HEK293T (cell line): ENCODE measurements at regions not wholly inside any gene's neighbourhood (a gene's known extent, or its start where the extent isn't known, plus 50 kb on each side); places are given as distances from the start of the nearest gene placed in this dataset.

Experiments used
- CTCF ChIA-PET: fragments of 350-600 bp; formaldehyde crosslinking; extraction: SDS; loops from one replicate; lab custom pipeline; 2021; ENCODE audit warnings: antibody characterized with exemption, inconsistent platforms; lab: Yijun Ruan, JAX
- POLR2A ChIA-PET: fragments of 350-600 bp; formaldehyde crosslinking; extraction: SDS; loops from one replicate; lab custom pipeline; 2020; ENCODE audit warnings: antibody characterized with exemption, inconsistent platforms; lab: Yijun Ruan, JAX
- DNase-seq: peaks from one replicate; pipeline ENCODE4 v3.0.0; 2012; ENCODE audit warnings: mixed read lengths; ENCODE audit errors: extremely low spot score
- ARNT ChIP-seq: fragments of 450-650 bp; IDR thresholded peaks from 2 replicates; pipeline ENCODE4 v1.6.1; 2017; ENCODE audit warnings: mild to moderate bottlenecking
- BHLHE40 ChIP-seq: fragments of 450-650 bp; IDR thresholded peaks from 2 replicates; pipeline ENCODE4 v1.6.1; 2016; ENCODE audit warnings: mild to moderate bottlenecking, moderate library complexity, borderline replicate concordance
- CTBP1 ChIP-seq: fragments of 450-650 bp; IDR thresholded peaks from 2 replicates; pipeline ENCODE4 v1.6.1; 2016; ENCODE audit warnings: borderline replicate concordance
- ELF4 ChIP-seq: fragments of 450-650 bp; IDR thresholded peaks from 2 replicates; pipeline ENCODE4 v1.6.1; 2017; ENCODE audit warnings: antibody characterized with exemption
- FOXA1 ChIP-seq: fragments of 450-650 bp; IDR thresholded peaks from 2 replicates; pipeline ENCODE4 v1.6.1; 2016; ENCODE audit warnings: mild to moderate bottlenecking
- FOXK2 ChIP-seq: fragments of 450-650 bp; IDR thresholded peaks from 2 replicates; pipeline ENCODE4 v1.6.1; 2016; ENCODE audit warnings: mild to moderate bottlenecking
- FOXM1 ChIP-seq: fragments of 450-650 bp; IDR thresholded peaks from 2 replicates; pipeline ENCODE4 v1.6.1; 2017; ENCODE audit warnings: mild to moderate bottlenecking, borderline replicate concordance
- HDGF ChIP-seq: fragments of 450-650 bp; IDR thresholded peaks from 2 replicates; pipeline ENCODE4 v1.6.1; 2017; ENCODE audit warnings: antibody characterized with exemption, borderline replicate concordance
- L3MBTL2 ChIP-seq: fragments of 450-650 bp; conservative IDR thresholded peaks from 2 replicates; pipeline ENCODE4 v1.6.1; 2016; ENCODE audit warnings: mild to moderate bottlenecking
- LEF1 ChIP-seq: fragments of 450-650 bp; IDR thresholded peaks from 2 replicates; pipeline ENCODE4 v1.6.1; 2017; ENCODE audit warnings: mild to moderate bottlenecking, borderline replicate concordance
- NFRKB ChIP-seq: fragments of 450-650 bp; IDR thresholded peaks from 2 replicates; pipeline ENCODE4 v1.6.1; 2016; ENCODE audit warnings: mild to moderate bottlenecking, moderate library complexity
- SP1 ChIP-seq: fragments of 450-650 bp; IDR thresholded peaks from 2 replicates; pipeline ENCODE4 v1.6.1; 2017
- SUZ12 ChIP-seq: fragments of 450-650 bp; IDR thresholded peaks from 2 replicates; pipeline ENCODE4 v1.6.1; 2016; ENCODE audit warnings: mild to moderate bottlenecking
- TARDBP ChIP-seq: fragments of 450-650 bp; IDR thresholded peaks from 2 replicates; pipeline ENCODE4 v1.6.1; 2016
- ZNF384 ChIP-seq: fragments of 450-650 bp; IDR thresholded peaks from 2 replicates; pipeline ENCODE4 v1.6.1; 2016
- TF ChIP-seq, protein P1 (sequence below): fragments of 450-650 bp; IDR thresholded peaks from 2 replicates; pipeline ENCODE4 v1.6.1; 2016

GRCh38 chr14:87686746-87687145, 306.2 kb downstream of the GALC start:
- ChIA-PET CTCF (no interaction called here), POLR2A (no interaction called here)
- no peak for DNase-seq
- TF ChIP-seq SUZ12: no peak
- no peak for TF ChIP-seq HDGF
- TF ChIP-seq NFRKB: no peak
- TF ChIP-seq SP1: no peak
- no peak for TF ChIP-seq TARDBP
- TF ChIP-seq ZNF384: no peak
- no peak for TF ChIP-seq ARNT
- TF ChIP-seq CTBP1: no peak
- no peak for TF ChIP-seq FOXK2
- TF ChIP-seq L3MBTL2: no peak
- no peak for TF ChIP-seq LEF1
- no peak for TF ChIP-seq BHLHE40
- TF ChIP-seq, protein P1, sequence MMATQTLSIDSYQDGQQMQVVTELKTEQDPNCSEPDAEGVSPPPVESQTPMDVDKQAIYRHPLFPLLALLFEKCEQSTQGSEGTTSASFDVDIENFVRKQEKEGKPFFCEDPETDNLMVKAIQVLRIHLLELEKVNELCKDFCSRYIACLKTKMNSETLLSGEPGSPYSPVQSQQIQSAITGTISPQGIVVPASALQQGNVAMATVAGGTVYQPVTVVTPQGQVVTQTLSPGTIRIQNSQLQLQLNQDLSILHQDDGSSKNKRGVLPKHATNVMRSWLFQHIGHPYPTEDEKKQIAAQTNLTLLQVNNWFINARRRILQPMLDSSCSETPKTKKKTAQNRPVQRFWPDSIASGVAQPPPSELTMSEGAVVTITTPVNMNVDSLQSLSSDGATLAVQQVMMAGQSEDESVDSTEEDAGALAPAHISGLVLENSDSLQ: no peak
- no peak for TF ChIP-seq FOXA1
- TF ChIP-seq FOXM1: no peak
- no peak for TF ChIP-seq ELF4

GRCh38 chr14:87679866-87680265, 313.1 kb downstream of the GALC start:
- DNase-seq: no peak
- no peak for TF ChIP-seq L3MBTL2
- no peak for TF ChIP-seq SUZ12
- no peak for TF ChIP-seq FOXA1
- TF ChIP-seq BHLHE40: no peak
- TF ChIP-seq ZNF384: no peak
- TF ChIP-seq FOXK2: no peak
- no peak for TF ChIP-seq LEF1
- TF ChIP-seq SP1: no peak
- TF ChIP-seq ARNT: no peak
- no peak for TF ChIP-seq TARDBP
- TF ChIP-seq HDGF: no peak
- no peak for TF ChIP-seq ELF4
- no peak for TF ChIP-seq CTBP1
- no peak for TF ChIP-seq FOXM1
- no peak for TF ChIP-seq NFRKB
- TF ChIP-seq, protein P1: no peak
- ChIA-PET CTCF (no interaction called here), POLR2A (no interaction called here)

- CTCF ChIA-PET: no interaction called here
- no peak for DNase-seq
- POLR2A ChIA-PET: no interaction called here
- no peak for TF ChIP-seq NFRKB
- TF ChIP-seq TARDBP: no peak
- no peak for TF ChIP-seq SP1
- TF ChIP-seq L3MBTL2: no peak
- TF ChIP-seq HDGF: no peak
- no peak for TF ChIP-seq ARNT
Measured at GRCh38 chr14:87678624-87679023, 314.4 kb downstream of the GALC start.

DNA sequence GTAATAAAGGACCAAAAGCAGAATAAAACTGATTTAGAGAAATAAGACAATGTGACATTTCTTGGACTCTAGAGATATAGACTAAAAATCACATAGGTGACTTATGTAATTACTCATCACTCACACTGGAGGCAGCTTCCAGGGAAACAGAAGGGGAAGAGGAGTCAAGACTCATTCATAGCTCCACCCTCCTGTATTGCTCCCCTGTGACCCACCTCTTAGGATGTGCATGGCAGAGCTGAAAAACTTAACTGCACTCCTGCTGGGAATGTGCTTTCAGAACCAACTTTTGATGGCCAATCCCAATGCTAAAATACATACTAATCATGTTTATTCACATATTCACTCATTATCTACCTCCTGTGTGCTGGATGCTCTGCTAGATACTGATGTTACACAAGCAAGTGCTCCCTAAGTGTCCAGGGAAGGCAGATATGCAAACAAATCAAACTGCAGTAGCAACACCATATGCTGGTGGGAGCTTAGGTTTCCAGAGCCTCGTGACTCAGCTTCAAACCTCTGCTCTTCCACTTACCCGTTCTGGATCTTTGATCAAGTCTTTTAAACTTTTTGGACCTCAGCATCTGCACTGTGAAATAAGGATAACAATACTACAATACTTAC, 316.1 kb downstream of the GALC start:
- no peak for DNase-seq
- ChIA-PET CTCF (no interaction called here), POLR2A (no interaction called here)
- TF ChIP-seq, protein P1: no peak
- TF ChIP-seq SP1: no peak
- no peak for TF ChIP-seq FOXK2

DNA sequence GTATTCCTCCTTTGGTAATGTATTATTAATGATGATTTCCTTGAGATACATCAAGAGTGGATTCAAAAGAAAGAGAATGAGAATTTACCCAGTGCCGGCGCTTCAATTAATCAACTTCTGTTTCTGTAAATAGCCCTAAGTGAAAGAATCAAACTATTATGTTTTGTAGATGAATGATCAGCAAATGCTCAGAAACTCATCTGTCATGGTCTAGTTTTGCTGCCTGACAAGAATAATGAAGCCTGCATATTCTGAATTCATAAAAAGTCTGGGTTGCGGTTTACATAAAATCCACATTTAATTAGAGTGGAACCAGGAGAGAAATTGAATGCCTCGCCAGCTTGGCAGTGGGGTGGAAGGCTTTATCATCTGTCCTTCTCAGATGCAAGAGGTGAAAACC, 325.3 kb downstream of the GALC start:
- ChIA-PET POLR2A (no interaction called here), CTCF (no interaction called here)
- TF ChIP-seq, protein P1: no peak
- no peak for TF ChIP-seq CTBP1
- no peak for DNase-seq

- DNase-seq: no peak
- ChIA-PET CTCF (no interaction called here), POLR2A (no interaction called here)
- TF ChIP-seq FOXA1: no peak
Measured at GRCh38 chr14:87656315-87656714, 336.7 kb downstream of the GALC start.

DNA sequence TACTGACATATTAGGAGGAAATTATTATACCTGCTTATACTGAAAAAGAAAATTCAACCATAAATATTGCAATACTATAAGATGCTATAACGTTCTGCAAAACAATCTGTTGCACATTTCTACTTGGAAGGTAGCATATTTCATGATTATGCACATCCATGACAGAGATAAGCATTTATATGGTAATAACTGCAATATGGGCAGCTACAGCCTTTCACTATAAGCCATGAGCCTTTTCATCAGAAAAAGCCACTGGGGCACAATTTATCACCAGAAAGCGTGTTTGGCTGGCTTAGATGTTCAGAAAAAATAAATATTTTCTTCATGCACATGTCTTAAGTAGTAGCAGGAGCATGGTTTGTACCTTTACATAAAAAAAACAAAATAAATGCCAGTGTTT, 340.7 kb downstream of the GALC start:
- TF ChIP-seq FOXK2 (no peak), L3MBTL2 (no peak)
- TF ChIP-seq, protein P1: no peak
- POLR2A ChIA-PET: no interaction called here

More for the DNA sequence above, 340.7 kb downstream of the GALC start:
- DNase-seq: no peak
- CTCF ChIA-PET: no interaction called here
